Chondrocyte (in vitro differentiated cells): ENCODE measurements at regions not wholly inside any gene's neighbourhood (a gene's known extent, or its start where the extent isn't known, plus 50 kb on each side); places are given as distances from the start of the nearest gene placed in this dataset.

ENCODE experiments used
- DNase-seq: peaks from one replicate; pipeline ENCODE4 v3.0.0; 2021; ENCODE audit warnings: mixed read lengths, low spot score
- H3K27ac Mint-ChIP-seq: one replicate; pipeline ENCODE4 v1.8.0; 2021; ENCODE audit warnings: mild to moderate bottlenecking, moderate library complexity, mixed read lengths; ENCODE audit not compliant: unreplicated experiment
- H3K27me3 Mint-ChIP-seq: 2 replicates; pipeline ENCODE4 v1.8.0; 2021; ENCODE audit warnings: low read depth, mixed read lengths
- H3K36me3 Mint-ChIP-seq: 2 replicates; pipeline ENCODE4 v1.8.0; 2021; ENCODE audit warnings: low read depth, mixed read lengths
- H3K4me1 Mint-ChIP-seq: 2 replicates; pipeline ENCODE4 v1.8.0; 2021; ENCODE audit warnings: low read depth, mild to moderate bottlenecking, mixed read lengths
- H3K4me3 Mint-ChIP-seq: one replicate; pipeline ENCODE4 v1.8.0; 2021; ENCODE audit warnings: mild to moderate bottlenecking, moderate library complexity, mixed read lengths; ENCODE audit not compliant: unreplicated experiment
- H3K9me3 Mint-ChIP-seq: 2 replicates; pipeline ENCODE4 v1.8.0; 2021; ENCODE audit warnings: low read depth, mixed read lengths
- CTCF ChIP-seq: fragments of 200-600 bp; sonication (generic); IDR thresholded peaks from 2 replicates; pipeline ENCODE4 v1.5.0; 2021; ENCODE audit warnings: antibody characterized with exemption, mild to moderate bottlenecking, moderate library complexity

DNA sequence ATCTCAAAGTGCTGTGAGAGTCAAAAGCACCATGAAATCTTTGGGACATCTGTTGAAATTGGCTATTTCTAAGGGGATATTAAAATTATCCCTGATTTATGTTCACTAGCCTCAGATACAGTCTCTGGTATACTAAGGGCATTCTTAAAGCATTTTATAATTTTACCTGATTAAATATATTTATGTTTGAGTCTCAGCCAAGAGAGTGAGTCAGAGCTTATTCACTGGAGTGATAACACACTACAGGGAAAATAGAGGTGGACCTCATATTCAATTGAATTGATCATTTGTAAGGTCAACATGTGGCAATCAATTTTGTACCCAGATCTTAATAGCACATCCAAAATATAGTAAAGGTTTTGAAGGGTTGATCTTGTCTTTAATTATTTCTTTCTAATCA is 733.6 kb downstream of the EPHA3 start:
- Mint-ChIP-seq H3K4me1 (no peaks in the 10 kb centered on the region), H3K36me3 (no peaks in the 10 kb centered on the region), H3K27ac (no peak overlapping the region), H3K27me3 (peaks cover 1% of the 10 kb centered on the region), H3K4me3 (no peak overlapping the region), H3K9me3 (no peaks in the 10 kb centered on the region)
- no peak for DNase-seq
- TF ChIP-seq CTCF = no peak

DNA sequence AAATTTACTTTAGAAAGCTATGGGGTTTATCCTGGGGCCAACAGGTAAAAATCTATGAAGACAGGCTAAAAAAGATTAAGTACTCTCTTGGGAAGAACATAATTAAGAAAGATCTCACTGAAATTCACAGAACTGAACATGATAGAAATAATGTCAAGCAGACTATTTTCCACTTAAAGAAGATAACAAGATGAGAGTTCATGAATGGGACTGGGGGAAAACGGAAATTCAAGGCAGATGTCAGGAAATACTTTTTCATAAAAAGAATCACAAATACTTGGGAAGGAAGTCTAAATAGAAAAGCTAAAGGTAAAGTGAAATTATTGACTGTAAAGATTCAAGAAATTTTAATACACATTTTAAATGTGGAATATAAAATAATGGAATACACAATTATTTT is 737.6 kb downstream of the EPHA3 start:
- no peaks in the 10 kb centered on the region for H3K4me1 Mint-ChIP-seq
- DNase-seq = no peak
- no peak overlapping the region for H3K4me3 Mint-ChIP-seq
- H3K36me3 Mint-ChIP-seq = no peaks in the 10 kb centered on the region
- H3K9me3 Mint-ChIP-seq = no peaks in the 10 kb centered on the region
- peaks cover 1% of the 10 kb centered on the region for H3K27me3 Mint-ChIP-seq
- no peak overlapping the region for H3K27ac Mint-ChIP-seq
- no peak for TF ChIP-seq CTCF

DNA sequence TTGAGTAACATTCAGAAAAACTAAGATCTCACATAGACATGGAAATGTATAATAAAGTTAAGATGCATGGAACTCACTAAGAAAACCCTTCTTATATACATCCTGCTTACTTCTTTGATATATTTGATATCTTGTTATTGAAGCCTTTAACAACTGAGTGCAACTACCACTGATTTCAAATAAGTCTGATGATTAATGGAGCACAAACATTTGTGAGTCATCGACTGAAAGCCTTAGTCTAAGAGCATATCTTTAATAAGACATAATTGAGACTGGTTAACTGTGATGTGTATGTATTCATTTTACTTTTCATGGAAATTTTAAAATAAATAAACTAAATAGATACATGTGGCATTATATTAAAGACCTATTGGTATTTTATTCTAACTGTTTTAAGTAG is 740.5 kb downstream of the EPHA3 start:
- no peak for TF ChIP-seq CTCF
- no peak for DNase-seq
- no peak overlapping the region for H3K27ac Mint-ChIP-seq
- no peak overlapping the region for H3K4me3 Mint-ChIP-seq
- no peaks in the 10 kb centered on the region for H3K9me3 Mint-ChIP-seq
- no peaks in the 10 kb centered on the region for H3K36me3 Mint-ChIP-seq
- peaks cover 1% of the 10 kb centered on the region for H3K27me3 Mint-ChIP-seq
- H3K4me1 Mint-ChIP-seq = peaks cover 2% of the 10 kb centered on the region

- H3K9me3 Mint-ChIP-seq = no peaks in the 10 kb centered on the region
- H3K27ac Mint-ChIP-seq = no peak overlapping the region
- H3K4me3 Mint-ChIP-seq = no peak overlapping the region
- H3K27me3 Mint-ChIP-seq = no peaks in the 10 kb centered on the region
- DNase-seq = no peak
- peak; percentile 94 for TF ChIP-seq CTCF
- no peaks in the 10 kb centered on the region for H3K36me3 Mint-ChIP-seq
- H3K4me1 Mint-ChIP-seq = peaks cover 2% of the 10 kb centered on the region
Measured at GRCh38 chr3:89851974-89852621, 744.7 kb downstream of the EPHA3 start.

- H3K27me3 Mint-ChIP-seq = peaks cover 3% of the 10 kb centered on the region
- TF ChIP-seq CTCF = no peak
- no peak overlapping the region for H3K4me3 Mint-ChIP-seq
- no peak overlapping the region for H3K27ac Mint-ChIP-seq
- H3K9me3 Mint-ChIP-seq = no peaks in the 10 kb centered on the region
- no peaks in the 10 kb centered on the region for H3K4me1 Mint-ChIP-seq
- no peaks in the 10 kb centered on the region for H3K36me3 Mint-ChIP-seq
- no peak for DNase-seq
Measured at GRCh38 chr3:89859757-89860156, 752.3 kb downstream of the EPHA3 start.
